Cardiac muscle cell (in vitro differentiated cells and primary cell): ENCODE measurements at regions not wholly inside any gene's neighbourhood (a gene's known extent, or its start where the extent isn't known, plus 50 kb on each side); places are given as distances from the start of the nearest gene placed in this dataset.

ENCODE experiments used
- DNase-seq, 2 donors: peaks; one replicate each; pipeline versions ENCODE4 v3.0.0 to v3.0.0-alpha.2; 2010 to 2017; ENCODE audit warnings: low read depth in 1 of 2, low spot score in 1 of 2
- H3K27ac ChIP-seq: fragments of 200-600 bp; sonication (generic); 2 replicates; pipeline ENCODE4 v1.5.1; 2016
- H3K27me3 ChIP-seq: fragments of 200-600 bp; sonication (generic); 2 replicates; pipeline ENCODE4 v1.6.0; 2016; ENCODE audit warnings: control low read depth
- H3K36me3 ChIP-seq: fragments of 200-600 bp; sonication (generic); 2 replicates; pipeline ENCODE4 v1.5.1; 2016; ENCODE audit warnings: control low read depth
- H3K4me1 ChIP-seq: fragments of 200-600 bp; sonication (generic); 2 replicates; pipeline ENCODE4 v1.8.1; 2017; ENCODE audit warnings: low read depth, mild to moderate bottlenecking, mixed run types
- H3K4me3 ChIP-seq: fragments of 200-600 bp; sonication (generic); 2 replicates; pipeline ENCODE4 v1.5.1; 2016; ENCODE audit warnings: mild to moderate bottlenecking
- H3K9me3 ChIP-seq: fragments of 200-600 bp; sonication (generic); 2 replicates; pipeline ENCODE4 v1.5.1; 2017; ENCODE audit warnings: low read depth, mild to moderate bottlenecking, control low read depth
- CTCF ChIP-seq: IDR thresholded peaks from 2 replicates; pipeline ENCODE4 v1.5.1; 2012; ENCODE audit warnings: low read depth, mild to moderate bottlenecking, low read length

- TF ChIP-seq CTCF, result no peak
- no peaks in the 10 kb centered on the region for H3K36me3 ChIP-seq
- no peaks in the 10 kb centered on the region for H3K4me1 ChIP-seq
- H3K9me3 ChIP-seq, result no peaks in the 10 kb centered on the region
- no peaks in the 10 kb centered on the region for H3K27me3 ChIP-seq
- H3K27ac ChIP-seq, result no peak overlapping the region
- no peak overlapping the region for H3K4me3 ChIP-seq
- no peak for DNase-seq
These were observed 157.7 kb downstream of the SEC16B start for GRCh38 chr1:177812144-177812543.

GRCh38 chr1:177811429-177811828, 158.4 kb downstream of the SEC16B start:
- H3K36me3 ChIP-seq, result no peaks in the 10 kb centered on the region
- H3K9me3 ChIP-seq, result no peaks in the 10 kb centered on the region
- no peak overlapping the region for H3K4me3 ChIP-seq
- H3K27ac ChIP-seq, result no peak overlapping the region
- H3K4me1 ChIP-seq, result no peaks in the 10 kb centered on the region
- peak in 1 of 2 donors; percentile 11 for DNase-seq
- no peak for TF ChIP-seq CTCF
- no peaks in the 10 kb centered on the region for H3K27me3 ChIP-seq

GRCh38 chr1:177809819-177810218, 160.0 kb downstream of the SEC16B start:
- no peak for DNase-seq
- Histone ChIP-seq H3K9me3 (no peaks in the 10 kb centered on the region), H3K4me1 (no peaks in the 10 kb centered on the region), H3K27ac (no peak overlapping the region), H3K4me3 (no peak overlapping the region), H3K36me3 (no peaks in the 10 kb centered on the region), H3K27me3 (no peaks in the 10 kb centered on the region)
- no peak for TF ChIP-seq CTCF

- no peaks in the 10 kb centered on the region for H3K36me3 ChIP-seq
- H3K27ac ChIP-seq, result no peak overlapping the region
- no peak for DNase-seq
- no peak overlapping the region for H3K4me3 ChIP-seq
- TF ChIP-seq CTCF, result no peak
- H3K27me3 ChIP-seq, result peaks cover 2% of the 10 kb centered on the region
- no peaks in the 10 kb centered on the region for H3K4me1 ChIP-seq
- H3K9me3 ChIP-seq, result no peaks in the 10 kb centered on the region
These were observed 167.6 kb downstream of the SEC16B start for GRCh38 chr1:177802304-177802703.

GRCh38 chr1:177801790-177802189, 168.1 kb downstream of the SEC16B start:
- DNase-seq, result no peak
- Histone ChIP-seq H3K4me3 (no peak overlapping the region), H3K27ac (no peak overlapping the region), H3K4me1 (no peaks in the 10 kb centered on the region), H3K9me3 (no peaks in the 10 kb centered on the region), H3K27me3 (peaks cover 2% of the 10 kb centered on the region), H3K36me3 (no peaks in the 10 kb centered on the region)
- no peak for TF ChIP-seq CTCF
